ENCODE measurements at regions not wholly inside any gene's neighbourhood (a gene's known extent, or its start where the extent isn't known, plus 50 kb on each side); places are given as distances from the start of the nearest gene placed in this dataset.
"Not testable (repeated sequence)": the region's sequence is repeated elsewhere in the genome, so short reads cannot be mapped to it uniquely, and the experiment has no call there.

DNA sequence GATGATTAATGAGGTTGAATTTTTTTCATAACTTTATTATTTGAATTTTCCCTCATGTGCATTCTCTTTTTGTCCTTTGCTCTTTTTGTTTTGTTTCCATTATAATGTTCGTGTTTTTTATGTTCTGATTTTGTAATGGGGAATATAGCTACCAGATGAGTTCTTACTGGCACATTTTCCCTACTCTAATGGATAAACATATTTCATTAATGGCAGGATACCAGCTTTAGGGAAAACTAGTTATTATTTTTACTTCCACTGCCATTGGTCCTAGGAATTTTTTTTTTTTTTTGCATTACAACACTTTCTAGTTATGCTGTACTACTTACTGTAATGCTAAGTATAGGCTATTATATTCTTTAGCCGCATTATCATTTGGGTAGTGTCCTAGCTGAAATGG lies 286.3 kb downstream of the SPRY1 start:
- DNase-seq = no peak

DNA sequence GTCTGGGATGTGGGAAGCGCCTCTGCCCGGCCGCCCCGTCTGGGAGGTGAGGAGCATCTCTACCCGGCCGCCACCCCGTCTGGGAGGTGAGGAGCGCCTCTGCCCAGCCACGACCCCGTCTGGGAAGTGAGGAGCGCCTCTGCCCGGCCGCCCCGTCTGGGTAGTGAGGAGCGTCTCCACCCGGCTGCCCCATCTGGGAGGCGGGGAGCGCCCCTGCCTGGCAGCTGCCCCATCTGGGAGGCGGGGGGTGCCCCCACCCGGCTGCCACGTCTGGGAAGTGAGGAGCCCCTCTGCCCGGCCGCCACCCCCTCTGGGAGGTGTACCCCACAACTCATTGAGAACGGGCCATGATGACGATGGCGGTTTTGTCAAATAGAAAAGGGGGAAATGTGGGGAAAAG lies 288.3 kb downstream of the SPRY1 start:
- DNase-seq = not testable (repeated sequence)

DNA sequence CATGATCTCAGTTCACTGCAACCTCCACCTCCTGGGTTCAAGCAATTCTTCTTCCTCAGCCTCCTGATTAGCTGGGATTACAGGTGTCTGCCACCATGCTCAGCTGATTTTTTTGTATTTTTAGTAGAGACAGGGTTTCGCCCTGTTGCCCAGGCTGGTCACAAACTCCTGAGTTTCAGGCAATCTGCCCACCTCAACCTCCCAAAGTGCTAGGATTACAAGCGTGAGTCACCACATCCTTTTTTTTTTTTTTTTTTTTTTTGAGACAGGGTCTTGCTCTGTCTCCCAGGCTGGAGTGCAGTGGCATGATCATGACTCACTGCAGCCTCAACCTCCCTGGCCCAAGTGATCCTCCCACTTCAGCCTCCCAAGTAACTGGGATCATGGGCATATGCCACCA lies 298.9 kb downstream of the SPRY1 start:
- DNase-seq = not testable (repeated sequence)

DNA sequence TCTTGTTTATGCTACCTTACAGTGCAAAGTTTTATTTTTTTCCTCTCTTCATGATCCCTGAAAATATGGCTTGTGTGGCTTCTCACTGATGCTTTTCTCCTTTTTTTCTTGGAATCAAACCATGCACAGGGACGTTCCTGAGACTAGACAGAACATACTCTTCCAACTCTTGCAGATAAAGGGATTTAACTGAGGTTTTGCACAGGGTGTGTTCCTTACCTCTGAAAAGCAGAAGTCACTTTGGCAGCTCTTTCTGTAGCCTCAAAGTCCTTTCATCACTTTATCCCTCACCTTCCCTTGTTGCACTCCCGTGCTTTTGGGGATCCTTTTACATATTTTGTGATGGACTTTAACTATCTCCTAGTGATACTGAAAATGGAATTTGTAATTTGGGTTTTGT lies 300.1 kb downstream of the SPRY1 start:
- DNase-seq = no peak

DNA sequence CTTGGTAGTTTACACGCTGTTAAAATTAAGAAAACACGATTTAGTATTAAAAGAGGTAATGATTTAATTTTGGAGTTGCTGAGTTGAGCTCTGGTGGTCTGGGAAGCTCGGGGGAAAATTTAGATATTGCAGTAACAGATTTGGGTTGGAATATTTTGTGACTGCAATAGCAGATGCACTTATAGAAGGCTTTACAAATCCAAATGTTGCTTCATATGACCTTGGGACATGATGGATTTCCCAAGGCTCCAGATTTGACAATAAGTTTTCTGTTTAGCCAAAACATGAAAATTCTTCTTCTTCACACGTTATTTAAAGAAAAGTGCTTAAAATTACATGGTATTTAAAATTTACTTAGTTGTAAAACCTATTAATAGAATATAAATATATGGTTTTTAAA lies 302.0 kb downstream of the SPRY1 start:
- DNase-seq = no peak

DNA sequence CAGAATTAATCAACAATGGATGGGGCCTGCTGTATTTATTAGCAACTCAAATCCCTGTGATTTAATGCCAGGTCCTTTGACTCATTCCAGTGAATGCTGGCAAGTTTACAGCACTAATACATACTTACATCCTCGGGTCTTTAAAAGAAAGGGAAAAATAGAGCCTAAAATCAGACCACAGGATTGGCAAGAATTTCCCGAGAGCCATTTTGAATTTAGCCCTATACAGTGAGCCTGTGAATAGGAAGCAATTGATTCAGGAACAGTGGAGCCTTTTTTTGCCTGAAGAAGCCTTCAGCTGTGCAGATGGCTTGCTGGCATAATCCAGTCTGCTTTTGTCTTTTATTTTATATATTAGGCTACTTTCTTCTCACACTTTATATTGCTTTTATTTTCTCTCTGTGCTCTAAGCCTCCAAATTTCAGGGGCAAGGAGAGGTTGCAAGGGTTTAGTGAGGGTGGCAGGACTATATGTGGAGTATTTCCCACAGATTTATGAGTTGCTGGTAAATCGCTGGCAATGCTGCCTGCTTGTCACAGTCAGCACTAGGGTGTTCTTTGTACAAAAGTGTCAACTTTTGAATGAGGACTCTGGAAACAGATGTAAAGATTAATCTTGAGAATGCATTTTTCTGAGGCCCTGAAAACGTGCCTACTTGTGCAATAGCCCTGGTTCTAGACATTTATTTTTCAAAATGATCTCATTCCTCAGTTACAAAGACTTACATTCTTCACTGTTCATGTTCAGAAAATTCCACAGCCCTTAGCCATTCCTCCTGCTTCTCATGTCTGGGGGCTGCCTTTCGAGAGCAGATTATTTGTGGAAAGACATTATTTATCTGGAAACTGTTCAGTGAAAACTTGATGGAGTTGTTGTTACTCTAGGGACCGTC lies 303.5 kb downstream of the SPRY1 start:
- no peak for DNase-seq

DNA sequence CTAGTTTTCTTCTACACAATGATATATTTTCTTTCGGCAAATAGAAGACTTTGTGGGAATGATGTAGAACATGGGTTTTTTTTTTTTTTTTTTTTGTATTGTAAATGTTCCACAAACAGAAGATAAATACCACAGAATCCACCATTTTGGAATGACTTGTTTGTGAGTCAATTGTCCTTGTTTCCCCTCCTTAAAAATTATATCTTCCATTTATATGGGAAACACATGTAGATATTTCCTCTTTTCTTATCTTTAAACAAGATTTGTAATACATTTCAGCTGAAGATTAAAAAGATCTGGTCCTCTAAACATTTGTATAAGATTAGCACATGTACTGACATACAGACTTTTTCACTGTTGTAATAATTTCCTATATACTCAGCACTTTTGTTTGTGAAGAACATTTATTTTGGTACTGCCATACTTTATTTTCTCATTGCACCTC lies 304.6 kb downstream of the SPRY1 start:
- DNase-seq = no peak

DNA sequence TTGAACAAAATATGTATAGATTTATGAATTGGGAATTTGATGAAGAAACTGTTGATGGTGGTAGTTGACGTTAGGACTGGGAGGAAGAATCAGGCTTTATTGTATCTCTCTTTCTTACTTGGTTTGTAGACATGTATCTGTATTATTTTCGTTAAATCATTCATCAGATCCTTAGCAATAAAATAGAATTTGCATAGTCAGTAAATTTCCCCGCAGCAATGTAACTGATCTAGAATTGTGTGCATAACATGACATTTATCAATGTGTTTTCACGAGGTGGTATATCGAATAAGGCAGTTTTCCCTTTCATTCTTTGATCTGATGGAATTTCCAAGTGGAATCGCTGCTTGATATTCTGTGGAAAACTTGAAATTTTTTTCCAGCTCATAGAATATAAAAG lies 308.8 kb downstream of the SPRY1 start:
- DNase-seq = no peak

DNA sequence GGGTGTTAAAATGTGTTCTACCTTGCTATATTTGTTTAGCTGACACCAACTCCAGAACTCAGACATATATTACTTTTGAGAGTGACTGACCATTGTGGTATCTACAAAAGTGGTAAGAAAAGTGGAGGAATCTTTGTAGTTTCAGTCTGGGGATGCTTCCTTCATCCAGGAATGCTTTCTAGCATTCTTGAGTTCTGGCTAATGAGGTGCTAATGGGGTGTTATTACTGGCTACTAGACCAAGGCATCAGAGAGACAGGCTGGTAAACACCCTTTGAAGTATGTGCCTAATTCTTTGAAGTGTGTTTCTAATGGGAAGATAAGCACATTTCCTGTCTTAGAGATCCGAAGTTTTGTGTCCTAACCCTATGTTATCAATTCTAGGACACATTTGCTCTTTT lies 310.4 kb downstream of the SPRY1 start:
- DNase-seq = no peak

DNA sequence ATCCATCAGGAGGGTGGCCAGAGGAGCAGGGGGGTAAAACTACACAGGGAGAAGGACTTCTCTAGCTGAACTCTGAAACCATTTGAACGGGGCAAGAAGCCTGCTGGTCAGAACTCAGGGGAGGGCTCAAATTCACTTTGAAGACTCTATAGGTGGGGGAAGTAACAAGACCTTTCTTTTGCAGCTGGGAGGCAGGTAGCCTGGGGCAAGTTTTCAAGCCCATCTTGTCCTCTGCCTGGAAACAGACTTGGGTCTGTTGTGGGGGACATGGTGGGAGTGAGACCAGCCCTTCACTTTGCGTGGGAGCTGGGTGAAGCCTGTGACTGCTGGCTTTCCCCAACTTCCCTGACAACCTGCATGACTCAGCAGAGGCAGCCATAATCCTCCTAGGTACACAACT lies 312.3 kb downstream of the SPRY1 start:
- DNase-seq = no peak

DNA sequence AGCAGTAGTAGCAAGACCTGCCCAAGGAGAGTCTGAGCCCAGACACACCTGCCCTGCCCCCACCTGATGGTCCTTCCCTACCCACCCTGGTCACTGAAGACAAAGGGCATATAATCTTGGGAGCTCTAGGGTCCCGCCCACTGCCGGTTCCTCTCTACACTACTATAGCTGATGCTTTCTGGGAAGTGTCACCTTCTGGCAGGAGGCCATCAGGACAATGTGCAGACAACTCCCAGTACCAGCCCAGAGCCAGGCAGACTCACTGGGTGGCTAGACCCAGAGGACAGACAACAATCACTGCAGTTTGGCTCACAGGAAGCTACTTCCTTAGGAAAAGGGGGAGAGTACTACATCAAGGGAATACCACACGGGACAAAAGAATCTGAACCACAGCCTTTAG lies 312.7 kb downstream of the SPRY1 start:
- DNase-seq = no peak

DNA sequence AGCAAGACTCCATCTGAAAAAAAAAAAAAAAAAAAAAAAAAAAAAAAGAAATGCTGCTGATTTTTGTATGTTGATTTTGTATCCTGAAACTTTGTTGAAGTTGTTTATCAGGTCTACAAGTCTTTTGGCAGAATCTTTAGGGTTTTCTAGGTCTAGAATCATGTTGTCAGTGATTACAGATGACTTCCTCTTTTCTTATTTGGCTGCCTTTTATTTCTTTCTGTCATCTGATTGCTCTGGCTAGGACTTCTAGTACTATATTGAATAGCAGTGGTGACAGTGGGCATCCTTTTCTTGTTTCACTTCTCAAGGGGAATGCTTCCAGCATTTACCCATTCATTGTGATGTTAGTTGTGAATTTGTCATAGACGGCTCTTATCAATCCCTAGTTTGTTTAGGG lies 334.4 kb downstream of the SPRY1 start:
- DNase-seq = no peak

DNA sequence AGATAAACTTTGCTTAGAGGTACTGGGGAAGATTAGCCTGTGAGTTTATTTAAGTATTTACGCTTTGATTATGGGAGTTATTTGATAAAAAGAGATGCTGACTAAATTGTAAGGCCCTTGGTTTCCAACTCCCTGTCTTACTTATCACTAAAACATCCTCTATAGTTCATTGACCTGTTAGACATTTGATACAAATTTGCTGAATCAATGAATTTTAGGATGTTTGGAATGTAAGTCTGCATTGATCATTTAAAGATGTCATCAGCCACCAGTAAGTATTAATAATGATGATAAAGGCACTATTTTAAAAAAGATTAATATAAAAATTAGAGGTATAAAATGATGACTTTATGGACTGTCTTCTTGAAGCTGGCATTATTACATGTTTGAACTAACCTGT lies 340.6 kb downstream of the SPRY1 start:
- DNase-seq = no peak

DNA sequence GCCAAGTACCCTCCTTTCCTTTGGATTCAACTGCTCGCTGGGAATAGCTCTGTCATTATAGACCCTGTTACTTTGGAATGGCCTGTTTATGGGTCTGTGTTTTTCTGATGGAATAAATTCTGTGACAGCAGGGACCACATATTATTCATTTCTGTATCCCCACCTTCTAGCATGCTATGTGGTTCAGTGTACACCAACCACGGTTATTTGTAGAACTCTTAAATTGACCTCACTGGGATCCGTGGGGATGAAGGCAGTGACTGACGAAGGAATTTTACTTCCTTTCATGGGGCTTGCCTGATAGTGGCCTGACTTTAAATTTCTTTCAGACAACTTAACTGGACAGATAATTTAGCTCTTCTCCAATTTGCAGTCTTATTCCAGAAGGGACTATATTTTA lies 343.2 kb downstream of the SPRY1 start:
- no peak for DNase-seq

DNA sequence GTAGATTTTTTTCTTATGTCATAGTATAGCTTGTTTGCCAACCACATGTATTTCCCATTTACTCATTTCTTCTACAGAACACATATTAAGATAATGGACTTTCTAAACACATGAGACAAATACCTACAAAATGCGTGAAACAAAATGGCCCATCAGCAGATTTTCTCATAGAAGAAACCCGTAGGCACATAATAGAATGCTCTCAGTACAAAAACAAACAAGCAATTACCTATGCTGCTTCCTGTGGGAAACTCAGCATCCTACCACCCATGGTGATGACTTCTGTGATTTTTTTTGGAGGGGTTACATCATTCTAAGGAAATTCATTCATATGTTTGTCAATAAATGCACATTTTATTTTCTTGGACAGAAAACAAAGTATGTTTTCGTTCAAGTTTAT lies 343.6 kb downstream of the SPRY1 start:
- DNase-seq = no peak

DNA sequence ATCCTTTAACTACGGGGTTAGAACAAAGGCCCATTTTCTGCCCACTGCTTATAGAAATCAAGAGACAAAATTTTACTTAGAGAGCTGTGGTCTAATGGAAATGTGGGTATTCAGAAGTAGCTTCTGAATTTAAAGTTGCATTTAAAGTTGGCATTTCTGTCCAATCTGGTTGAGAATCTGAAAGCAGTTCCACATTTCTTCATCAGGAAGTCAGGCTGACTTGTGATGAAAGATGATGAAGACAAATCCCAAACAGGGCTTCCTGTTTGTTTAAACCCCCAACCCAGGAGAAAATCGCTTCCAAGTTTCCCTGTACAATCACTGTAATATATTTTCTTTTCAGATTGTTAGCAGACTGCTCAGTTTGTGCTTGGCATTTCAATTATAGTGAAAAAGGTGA lies 345.3 kb downstream of the SPRY1 start:
- DNase-seq = no peak

DNA sequence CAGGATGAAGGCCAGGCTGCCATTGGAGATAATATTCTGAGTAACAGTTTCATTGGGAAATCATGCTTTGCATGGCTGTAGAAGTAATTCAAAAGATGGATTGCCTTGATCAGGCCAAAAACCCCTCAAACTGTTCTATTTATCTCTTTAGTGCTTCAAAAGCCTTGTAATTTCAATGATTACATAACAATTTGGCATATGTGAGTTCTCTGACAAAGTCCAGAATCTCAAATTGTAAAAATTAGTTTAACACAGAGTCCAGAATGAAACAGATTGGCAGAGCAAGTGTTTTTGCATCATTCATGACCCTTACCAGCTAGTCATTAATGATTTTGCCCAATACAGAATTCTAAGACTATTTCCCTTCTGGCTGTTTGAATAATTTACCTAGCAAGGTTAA lies 347.3 kb downstream of the SPRY1 start:
- no peak for DNase-seq

DNA sequence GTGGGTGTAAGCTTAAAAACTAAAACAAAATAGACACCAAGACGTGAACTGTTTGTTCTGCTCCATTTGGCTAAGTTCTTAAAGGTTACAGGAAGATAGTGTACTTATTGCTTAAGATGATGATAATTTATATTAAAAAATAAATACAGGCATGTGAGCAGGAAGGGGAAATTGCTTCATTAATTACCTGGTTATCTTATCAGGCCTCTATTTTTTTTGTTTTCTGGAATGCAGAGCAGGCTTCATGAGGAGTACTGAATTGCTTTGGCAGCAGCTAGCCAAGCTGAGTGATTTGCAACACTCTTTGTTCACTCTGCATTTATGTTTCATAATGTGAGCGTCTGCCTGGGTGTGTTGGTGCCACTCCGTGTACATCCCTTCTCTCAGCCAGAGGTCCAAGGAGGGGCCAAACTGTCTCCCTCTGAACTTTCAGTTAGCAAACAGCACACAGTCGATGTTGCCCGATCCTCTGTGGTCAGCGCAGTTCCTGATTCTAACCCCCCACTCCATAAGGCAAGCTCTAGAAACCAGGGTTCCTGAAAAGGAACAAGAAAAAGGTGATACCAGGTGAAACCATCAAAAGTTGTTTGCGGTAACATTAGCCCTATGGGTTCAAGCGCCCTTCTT lies 348.2 kb downstream of the SPRY1 start:
- DNase-seq = no peak

DNA sequence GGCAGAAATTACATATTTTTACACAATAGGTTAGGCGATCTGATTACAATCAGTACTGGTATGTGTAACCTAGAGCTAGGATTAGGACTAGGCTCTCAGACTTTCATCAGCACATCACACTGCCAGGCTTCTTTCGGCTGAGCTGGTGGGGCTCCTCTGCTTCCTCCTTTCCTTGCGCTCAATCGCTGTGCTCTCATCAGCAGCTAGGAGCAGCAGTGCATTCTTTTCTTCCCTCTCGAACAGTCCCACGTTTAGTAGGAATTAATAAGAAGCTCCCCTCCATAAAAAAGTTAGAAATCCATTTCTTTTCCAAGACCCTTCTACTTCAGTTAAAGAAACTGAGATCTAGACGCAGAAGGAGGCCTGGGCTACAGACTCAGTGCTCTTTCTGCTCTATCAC lies 350.4 kb downstream of the SPRY1 start:
- DNase-seq = no peak

DNA sequence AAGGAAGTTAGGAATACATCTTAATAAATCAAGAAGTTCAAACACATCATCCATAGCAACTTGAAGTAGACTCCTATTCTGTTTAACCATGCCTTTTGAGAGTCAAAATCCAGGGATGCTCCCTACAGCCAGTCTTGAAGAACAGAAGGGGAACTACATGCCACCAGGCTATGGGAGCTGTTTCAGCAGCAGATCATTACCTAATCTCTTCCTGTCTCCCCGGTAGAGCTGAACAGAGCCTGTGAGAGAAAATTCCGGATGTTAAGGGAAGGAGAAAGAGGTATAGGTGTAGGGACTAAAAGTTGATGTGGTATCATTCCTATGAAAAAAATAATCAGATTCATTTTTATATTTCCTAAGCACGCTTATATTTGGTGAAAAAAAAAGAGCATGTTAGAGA lies 352.2 kb downstream of the SPRY1 start:
- DNase-seq = no peak

DNA sequence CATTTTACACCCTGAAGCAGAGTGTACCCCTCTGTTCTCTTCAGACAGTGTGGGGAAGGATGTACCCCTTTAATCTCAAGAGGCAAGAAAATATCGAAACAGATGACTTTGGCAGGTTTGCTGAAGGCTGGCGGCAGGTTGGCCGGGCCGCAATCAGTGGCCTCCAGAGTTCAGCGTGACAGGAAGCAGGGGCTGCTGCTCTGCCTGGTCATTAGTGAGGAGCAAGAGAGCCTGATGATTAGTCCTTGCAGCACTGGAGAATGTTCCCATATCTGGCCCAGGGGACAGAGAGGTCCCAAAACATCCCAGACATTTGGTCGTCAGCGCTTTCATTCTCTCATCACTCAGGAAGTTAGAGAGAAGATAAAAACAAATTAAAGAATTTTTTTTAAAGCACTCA lies 352.8 kb downstream of the SPRY1 start:
- no peak for DNase-seq

DNA sequence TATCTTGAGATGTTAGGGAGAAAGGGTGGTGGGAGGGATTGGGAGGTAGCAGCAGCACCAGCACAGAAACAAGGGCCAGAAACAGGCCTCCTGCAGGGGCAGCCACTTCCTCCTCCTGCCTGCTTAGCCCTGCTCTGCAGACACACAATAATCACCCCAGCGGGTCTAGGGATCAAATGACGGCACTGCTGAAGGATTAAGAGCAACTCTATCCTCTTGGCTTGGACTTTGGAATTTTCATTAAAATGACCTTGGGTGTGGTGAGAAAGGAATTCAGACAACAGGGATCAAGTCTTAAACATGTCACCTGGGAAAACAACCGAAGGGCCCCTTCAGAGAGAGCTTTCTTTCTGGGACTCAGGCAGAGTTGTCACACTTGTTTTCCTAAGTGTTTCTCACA lies 353.4 kb downstream of the SPRY1 start:
- DNase-seq = no peak

DNA sequence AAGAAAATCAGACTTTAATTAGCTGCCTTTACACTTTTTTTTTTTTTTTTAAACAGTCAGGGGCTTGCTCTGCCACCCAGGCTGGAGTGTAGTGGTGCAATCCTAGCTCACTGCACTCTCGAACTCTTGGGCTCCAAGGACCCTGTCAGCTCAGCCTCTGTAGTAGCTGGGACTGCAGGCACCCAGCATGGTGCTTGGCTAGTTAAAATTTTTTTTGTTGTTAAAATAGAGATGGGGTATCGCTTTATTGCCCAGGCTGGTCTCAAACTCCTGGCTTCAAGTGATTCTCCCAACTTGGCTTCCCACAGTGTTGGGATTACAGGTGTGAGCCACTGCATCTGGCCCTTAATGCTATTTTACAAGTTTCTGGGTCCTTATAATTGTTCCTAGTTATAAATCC lies 359.1 kb downstream of the SPRY1 start:
- no peak for DNase-seq

DNA sequence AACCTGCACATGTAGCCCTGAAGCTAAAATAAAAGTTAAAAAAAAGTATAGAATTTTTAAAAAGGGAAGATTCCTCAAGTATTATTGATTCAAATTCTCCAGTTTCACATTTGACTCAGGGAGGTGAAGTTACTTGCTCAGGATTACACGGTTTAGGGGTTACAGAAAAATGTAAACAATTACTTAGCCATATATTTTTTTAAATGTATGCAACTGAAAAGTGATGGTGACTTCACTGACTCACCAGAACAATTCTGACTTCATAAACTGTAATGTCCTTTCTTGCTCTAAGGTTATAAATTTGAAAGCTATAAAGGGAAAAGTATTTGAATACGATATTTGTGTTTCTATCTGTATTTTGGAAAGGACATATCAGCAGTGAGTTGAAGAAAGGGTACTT lies 371.2 kb downstream of the SPRY1 start:
- no peak for DNase-seq

DNA sequence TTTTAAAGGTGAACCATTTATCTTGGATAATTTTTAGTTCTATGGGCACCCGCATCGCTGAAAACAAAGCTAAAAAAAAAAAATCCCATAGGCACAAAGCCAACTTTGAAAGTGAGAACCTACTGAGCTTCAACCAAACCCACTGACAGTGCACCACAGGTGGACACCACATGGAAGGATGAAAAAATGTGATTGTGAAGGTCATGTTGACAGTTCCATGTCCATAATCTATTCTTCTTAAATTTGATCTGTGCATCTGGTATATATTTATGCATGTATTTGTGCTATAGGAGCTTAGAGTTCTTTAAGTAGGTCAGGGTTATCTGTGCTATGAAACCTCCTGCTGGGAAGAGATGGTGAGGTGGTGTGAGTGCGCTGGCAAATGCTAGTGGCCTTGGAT lies 374.3 kb downstream of the SPRY1 start:
- no peak for DNase-seq
